ENCODE measurements at regions not wholly inside any gene's neighbourhood (a gene's known extent, or its start where the extent isn't known, plus 50 kb on each side); places are given as distances from the start of the nearest gene placed in this dataset.

DNA sequence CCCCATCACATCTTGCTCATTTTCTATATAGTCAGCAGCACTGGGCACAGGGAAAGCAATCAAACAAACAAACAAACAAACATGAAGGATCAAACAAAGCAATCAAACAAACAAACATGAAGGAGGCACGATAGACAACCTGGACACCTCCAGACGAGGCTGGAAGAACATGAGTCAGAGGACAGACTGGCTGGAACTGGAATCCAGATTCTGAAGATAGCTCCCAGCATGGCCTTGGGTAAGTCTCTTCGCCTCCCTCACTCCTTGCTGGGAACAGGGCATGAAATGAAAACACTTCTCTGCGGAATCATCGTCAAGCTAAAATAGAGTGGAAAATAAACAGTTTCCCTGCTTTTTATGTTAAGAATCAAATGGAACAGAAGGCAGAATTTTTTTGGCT lies 984.8 kb downstream of the VRK1 start:
- TF ChIP-seq, protein P1, sequence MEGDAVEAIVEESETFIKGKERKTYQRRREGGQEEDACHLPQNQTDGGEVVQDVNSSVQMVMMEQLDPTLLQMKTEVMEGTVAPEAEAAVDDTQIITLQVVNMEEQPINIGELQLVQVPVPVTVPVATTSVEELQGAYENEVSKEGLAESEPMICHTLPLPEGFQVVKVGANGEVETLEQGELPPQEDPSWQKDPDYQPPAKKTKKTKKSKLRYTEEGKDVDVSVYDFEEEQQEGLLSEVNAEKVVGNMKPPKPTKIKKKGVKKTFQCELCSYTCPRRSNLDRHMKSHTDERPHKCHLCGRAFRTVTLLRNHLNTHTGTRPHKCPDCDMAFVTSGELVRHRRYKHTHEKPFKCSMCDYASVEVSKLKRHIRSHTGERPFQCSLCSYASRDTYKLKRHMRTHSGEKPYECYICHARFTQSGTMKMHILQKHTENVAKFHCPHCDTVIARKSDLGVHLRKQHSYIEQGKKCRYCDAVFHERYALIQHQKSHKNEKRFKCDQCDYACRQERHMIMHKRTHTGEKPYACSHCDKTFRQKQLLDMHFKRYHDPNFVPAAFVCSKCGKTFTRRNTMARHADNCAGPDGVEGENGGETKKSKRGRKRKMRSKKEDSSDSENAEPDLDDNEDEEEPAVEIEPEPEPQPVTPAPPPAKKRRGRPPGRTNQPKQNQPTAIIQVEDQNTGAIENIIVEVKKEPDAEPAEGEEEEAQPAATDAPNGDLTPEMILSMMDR (IDR thresholded peaks at IDR 0.05; ENCODE audit: poor library complexity, severe bottlenecking): no peak
- TF ChIP-seq RAD21 (conservative IDR thresholded peaks at IDR 0.05) (no peak), MXI1 (conservative IDR thresholded peaks at IDR 0.05; ENCODE audit: poor library complexity, severe bottlenecking) (no peak), EP300 (conservative IDR thresholded peaks at IDR 0.05; ENCODE audit: poor library complexity, severe bottlenecking) (no peak), EZH2 (IDR thresholded peaks at IDR 0.05; ENCODE audit: borderline replicate concordance, insufficient read depth, low read length, poor library complexity, severe bottlenecking) (no peak)
- TF ChIP-seq, protein P2, sequence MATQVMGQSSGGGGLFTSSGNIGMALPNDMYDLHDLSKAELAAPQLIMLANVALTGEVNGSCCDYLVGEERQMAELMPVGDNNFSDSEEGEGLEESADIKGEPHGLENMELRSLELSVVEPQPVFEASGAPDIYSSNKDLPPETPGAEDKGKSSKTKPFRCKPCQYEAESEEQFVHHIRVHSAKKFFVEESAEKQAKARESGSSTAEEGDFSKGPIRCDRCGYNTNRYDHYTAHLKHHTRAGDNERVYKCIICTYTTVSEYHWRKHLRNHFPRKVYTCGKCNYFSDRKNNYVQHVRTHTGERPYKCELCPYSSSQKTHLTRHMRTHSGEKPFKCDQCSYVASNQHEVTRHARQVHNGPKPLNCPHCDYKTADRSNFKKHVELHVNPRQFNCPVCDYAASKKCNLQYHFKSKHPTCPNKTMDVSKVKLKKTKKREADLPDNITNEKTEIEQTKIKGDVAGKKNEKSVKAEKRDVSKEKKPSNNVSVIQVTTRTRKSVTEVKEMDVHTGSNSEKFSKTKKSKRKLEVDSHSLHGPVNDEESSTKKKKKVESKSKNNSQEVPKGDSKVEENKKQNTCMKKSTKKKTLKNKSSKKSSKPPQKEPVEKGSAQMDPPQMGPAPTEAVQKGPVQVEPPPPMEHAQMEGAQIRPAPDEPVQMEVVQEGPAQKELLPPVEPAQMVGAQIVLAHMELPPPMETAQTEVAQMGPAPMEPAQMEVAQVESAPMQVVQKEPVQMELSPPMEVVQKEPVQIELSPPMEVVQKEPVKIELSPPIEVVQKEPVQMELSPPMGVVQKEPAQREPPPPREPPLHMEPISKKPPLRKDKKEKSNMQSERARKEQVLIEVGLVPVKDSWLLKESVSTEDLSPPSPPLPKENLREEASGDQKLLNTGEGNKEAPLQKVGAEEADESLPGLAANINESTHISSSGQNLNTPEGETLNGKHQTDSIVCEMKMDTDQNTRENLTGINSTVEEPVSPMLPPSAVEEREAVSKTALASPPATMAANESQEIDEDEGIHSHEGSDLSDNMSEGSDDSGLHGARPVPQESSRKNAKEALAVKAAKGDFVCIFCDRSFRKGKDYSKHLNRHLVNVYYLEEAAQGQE (IDR thresholded peaks at IDR 0.05; ENCODE audit: borderline replicate concordance): no peak

Measured in neural cell (in vitro differentiated cells).